ENCODE measurements at regions not wholly inside any gene's neighbourhood (a gene's known extent, or its start where the extent isn't known, plus 50 kb on each side); places are given as distances from the start of the nearest gene placed in this dataset.

GRCh38 chrX:46408553-46409407, 136.4 kb downstream of the ZNF674 start:
- peak; percentile 69 to 74 for DNase-seq

GRCh38 chrX:46407753-46408130, 137.5 kb downstream of the ZNF674 start:
- DNase-seq: no peak
- no peak overlapping the region for H3K27ac ChIP-seq
- no peak for TF ChIP-seq CTCF (IDR thresholded peaks at IDR 0.05)
- TF ChIP-seq POLR2A (IDR thresholded peaks at IDR 0.05): no peak
- intact Hi-C loops (cut with DNase I): no loop called here
- H3K27me3 ChIP-seq: no peaks in the 10 kb centered on the region
- H3K4me1 ChIP-seq: no peaks in the 10 kb centered on the region
- no peak overlapping the region for H3K4me3 ChIP-seq (replicated peaks in 1 of 3)
- 82% methylated on average over 2 of the region's 2 CpGs; no CpG with 5 or more reads in 1 of the 2 donors for WGBS, 2 donors
- H3K36me3 ChIP-seq: no peaks in the 10 kb centered on the region
- H3K9me3 ChIP-seq: no peaks in the 10 kb centered on the region

More at GRCh38 chrX:46408553-46409407, 136.4 kb downstream of the ZNF674 start:
- Histone ChIP-seq H3K4me3 (replicated peaks in 1 of 3) (no peak overlapping the region), H3K36me3 (no peaks in the 10 kb centered on the region), H3K27me3 (no peaks in the 10 kb centered on the region), H3K4me1 (no peaks in the 10 kb centered on the region), H3K9me3 (no peaks in the 10 kb centered on the region), H3K27ac (no peak overlapping the region)
- TF ChIP-seq CTCF (IDR thresholded peaks at IDR 0.05) (peak; percentile 38 to 81 (median 64)), POLR2A (IDR thresholded peaks at IDR 0.05) (no peak)
- WGBS, 2 donors: 21 to 24% methylated on average over 9 of the region's 9 CpGs
- intact Hi-C loops (cut with DNase I): no loop called here

- Histone ChIP-seq H3K36me3 (no peaks in the 10 kb centered on the region), H3K4me1 (no peaks in the 10 kb centered on the region), H3K27me3 (no peaks in the 10 kb centered on the region), H3K9me3 (no peaks in the 10 kb centered on the region), H3K27ac (no peak overlapping the region), H3K4me3 (replicated peaks in 1 of 3) (no peak overlapping the region)
- WGBS, 2 donors: 83 to 89% methylated on average over 4 to 6 of the region's 6 CpGs
- TF ChIP-seq POLR2A (IDR thresholded peaks at IDR 0.05) (no peak), CTCF (IDR thresholded peaks at IDR 0.05) (no peak)
- intact Hi-C loops (cut with DNase I): no loop called here
- no peak for DNase-seq
These were observed 138.0 kb downstream of the ZNF674 start for GRCh38 chrX:46407036-46407752.

- peak in 1 of 2 donors; percentile 6 for DNase-seq
- intact Hi-C loops (cut with DNase I): no loop called here
- no peaks in the 10 kb centered on the region for H3K4me1 ChIP-seq
- H3K9me3 ChIP-seq: no peaks in the 10 kb centered on the region
- no peaks in the 10 kb centered on the region for H3K36me3 ChIP-seq
- no peak overlapping the region for H3K4me3 ChIP-seq (replicated peaks in 1 of 3)
- 41 to 53% methylated on average over 5 to 6 of the region's 6 CpGs for WGBS, 2 donors
- H3K27ac ChIP-seq: no peak overlapping the region
- TF ChIP-seq POLR2A (IDR thresholded peaks at IDR 0.05) (no peak), CTCF (IDR thresholded peaks at IDR 0.05) (no peak)
- no peaks in the 10 kb centered on the region for H3K27me3 ChIP-seq
These were observed 140.4 kb downstream of the ZNF674 start for GRCh38 chrX:46404774-46405173.

All from thyroid gland (tissue), 4 donors.